ENCODE measurements at regions not wholly inside any gene's neighbourhood (a gene's known extent, or its start where the extent isn't known, plus 50 kb on each side); places are given as distances from the start of the nearest gene placed in this dataset.
"Not testable (repeated sequence)": the region's sequence is repeated elsewhere in the genome, so short reads cannot be mapped to it uniquely, and the experiment has no call there.

DNA sequence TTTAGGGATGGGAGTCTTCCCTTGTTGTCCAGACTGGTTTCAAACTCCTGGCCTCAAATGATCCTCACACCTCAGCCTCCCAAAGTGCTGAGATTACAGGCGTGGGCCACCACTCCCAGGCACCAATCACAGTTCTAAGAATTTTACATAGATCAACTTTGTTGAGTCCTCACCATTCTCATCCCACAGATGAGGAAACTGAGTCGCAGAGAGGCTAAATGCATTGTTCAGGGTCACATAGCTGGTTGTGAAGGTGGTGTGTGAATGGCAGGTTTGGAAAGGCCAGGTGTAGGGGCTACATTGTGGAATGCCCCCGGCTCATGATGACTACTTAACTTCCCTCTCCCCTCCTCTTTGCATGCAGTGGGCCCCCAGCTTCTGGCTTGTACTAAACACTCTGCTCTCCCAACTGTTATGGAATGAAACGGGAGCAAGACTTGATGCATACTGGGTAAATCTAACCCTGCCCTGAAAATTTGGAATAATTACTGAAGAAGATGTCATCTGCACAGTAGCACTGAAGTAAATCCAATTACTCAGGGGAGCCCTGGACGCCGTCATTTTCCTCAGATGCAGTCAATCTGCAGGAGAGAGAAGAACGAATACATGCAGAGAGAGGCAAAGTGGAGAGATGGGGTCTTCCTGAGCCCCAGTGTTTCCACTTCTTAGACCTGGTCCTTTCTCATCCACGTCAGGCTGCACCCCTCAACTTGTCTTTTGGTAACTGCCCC is 102.3 kb upstream of the ZNF217 start:
- no peak for DNase-seq (ENCODE audit: low read depth in 2 of 2)

DNA sequence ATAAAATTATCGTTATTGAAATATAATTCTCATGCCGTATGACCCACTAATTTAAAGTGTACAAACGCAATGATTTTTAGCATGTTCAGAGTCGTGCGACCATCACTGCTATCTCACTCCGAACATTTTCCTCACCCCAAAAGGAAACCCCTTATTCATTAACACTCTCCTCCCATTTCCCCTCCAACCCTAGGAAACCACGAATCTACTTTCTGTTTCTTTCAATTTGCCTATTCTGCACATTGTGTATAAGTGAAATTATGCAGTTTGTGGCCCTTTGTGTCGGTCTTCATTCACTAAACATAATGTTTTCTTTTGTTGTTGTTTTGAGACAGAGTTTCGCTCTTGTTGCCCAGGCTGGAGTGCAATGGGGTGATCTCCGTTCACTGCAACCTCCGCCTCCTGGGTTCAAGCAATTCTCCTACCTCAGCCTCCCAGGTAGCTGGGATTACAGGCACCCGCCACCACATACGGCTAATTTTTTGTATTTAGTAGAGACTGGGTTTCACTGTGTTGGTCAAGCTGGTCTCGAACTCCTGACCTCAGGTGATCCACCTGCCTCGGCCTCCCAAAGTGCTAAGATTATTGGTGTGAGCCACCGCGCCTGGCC is 99.7 kb upstream of the ZNF217 start:
- no peak for DNase-seq (ENCODE audit: low read depth in 2 of 2)

DNA sequence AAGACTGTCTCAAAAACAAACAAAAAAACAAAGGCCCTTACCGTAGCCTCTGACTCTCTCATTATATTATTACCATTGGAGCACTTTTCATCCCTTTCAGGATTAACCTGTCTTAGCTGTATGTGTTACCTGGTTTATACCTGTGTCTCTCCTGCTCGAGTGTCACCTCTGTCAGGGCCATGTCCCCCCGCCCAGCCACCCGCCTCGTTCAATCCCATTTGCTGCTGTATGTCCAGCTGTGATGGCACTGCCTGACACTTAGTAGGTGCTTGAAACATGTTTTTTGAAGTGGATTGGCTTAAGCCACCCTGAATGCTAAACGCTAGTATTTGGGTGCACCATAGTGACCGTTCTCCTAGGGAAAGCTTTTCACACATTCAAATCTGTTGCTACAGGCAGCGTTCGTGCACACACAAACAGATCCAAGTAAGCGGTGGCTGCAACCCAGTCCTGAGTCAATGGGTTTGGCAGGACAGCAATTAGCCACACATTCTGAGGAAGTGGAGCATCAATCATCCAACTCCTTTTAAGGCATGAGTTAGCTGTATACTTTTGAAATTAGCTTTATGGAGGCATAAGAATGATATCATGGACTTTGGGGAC is 98.9 kb upstream of the ZNF217 start:
- DNase-seq (ENCODE audit: low read depth in 2 of 2) = no peak

DNA sequence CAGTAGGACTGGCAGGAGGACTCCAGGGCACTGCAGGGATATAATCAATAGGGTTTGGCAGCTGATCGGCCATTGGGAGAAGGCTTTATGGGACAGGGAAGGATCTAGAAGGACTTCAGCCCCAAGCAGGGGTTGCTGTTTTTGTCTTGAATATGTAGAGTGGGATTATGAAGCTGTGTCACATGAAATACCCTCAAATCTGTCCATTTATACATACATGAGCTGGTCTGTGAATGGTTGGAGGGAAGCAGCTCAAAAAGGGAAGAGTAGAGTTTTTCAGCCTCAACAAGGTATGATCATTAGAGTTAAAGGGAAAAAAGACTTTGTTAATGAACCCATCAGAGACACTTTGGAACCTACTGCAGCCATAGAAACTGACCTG is 98.2 kb upstream of the ZNF217 start:
- DNase-seq (ENCODE audit: low read depth in 2 of 2) = no peak

DNA sequence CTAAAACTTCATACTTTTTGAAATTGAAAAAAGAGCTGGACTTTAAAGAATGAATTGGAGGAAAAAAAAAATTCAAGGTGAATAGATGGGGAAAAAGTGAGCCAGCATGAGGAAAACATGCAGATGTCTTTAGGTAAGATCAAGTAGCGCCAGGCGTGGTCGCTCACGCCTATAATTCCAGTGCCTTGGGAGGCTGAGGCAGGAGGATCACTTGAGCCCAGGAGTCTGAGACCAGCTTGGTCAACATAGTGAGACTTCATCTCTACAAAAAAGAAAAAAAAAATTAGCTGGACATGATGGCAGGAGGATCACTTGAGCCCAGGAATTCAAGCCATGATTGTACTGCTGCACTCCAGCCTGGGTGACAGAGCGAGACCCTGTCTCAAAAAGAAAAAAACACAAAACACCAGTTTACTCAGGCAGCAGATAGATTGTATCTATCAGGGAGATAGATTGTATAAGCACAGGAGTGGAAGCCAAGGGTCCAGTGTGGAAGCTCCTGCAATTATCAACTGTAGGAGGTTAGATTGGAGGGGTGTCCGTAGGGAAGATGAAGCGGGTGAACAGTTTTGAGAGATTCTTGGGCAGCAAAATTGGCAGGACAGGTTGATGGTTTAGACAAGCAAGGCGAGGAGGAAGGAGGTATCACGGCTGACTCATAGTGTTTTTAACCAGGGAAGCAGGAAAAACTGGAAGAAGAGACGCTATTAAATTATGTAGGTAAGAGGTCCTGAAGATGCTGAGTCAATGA is 97.6 kb upstream of the ZNF217 start:
- no peak for DNase-seq (ENCODE audit: low read depth in 2 of 2)

DNA sequence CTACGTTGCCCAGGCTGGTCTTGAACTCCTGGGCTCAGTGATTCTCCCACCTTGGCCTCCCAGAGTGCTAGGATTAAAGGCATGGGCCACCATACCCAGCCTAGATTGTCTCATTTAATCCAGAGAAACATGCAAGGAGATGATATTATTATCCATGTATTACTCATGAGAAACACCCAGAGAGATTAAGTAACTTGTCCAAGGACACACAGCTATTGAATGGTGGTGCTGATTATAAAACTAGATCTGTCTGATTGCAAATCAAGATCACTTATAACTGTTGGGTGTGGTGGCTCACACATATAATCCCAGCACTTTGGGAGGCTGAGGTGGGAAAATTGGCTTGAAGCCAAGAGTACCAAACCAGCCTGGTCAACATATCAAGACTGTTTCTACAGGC is 94.4 kb upstream of the ZNF217 start:
- no peak for DNase-seq (ENCODE audit: low read depth in 2 of 2)

DNA sequence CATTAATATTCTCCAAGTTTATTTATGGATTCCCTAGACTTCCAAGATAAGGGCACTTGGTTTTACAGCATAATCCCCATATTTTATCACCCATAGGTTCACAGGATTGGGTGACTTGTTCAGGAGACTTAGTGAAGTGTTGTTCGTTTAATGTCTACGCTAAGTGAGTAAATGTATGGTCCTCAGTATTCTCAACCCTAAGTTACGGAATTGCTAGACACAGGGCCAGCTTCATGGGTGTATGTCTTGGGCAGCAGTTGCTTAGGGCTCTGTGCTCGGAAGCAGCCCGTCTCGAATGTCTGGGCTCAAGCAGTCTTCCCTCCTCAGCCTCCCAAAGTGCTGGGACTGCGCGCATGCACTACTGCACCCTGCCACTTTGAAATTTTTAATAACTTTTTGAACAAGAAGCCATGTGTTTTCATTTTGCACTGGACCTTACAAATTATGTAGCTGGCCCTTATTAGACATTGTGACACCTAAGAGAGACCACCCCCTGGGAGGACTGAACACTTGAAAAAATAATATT is 91.5 kb upstream of the ZNF217 start:
- DNase-seq (ENCODE audit: low read depth in 2 of 2) = no peak

DNA sequence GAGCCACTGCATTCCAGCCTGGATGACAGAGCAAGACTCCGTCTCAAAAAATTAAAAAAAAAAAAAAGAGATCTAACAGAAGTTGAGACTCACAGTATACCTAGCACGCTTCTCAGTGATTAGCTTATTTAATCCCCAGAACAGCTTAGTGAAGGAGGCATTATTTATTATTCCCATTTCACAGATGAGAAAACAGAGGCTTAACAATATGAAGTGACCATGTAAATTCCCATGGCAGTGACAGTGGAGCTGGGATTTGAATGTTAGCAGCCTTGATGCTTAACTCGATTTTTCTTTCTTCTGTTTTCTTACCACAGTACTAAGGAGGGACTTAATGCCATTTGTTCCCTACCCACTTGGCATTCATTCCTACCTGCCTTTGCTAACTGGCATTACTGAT is 89.9 kb upstream of the ZNF217 start:
- no peak for DNase-seq (ENCODE audit: low read depth in 2 of 2)

DNA sequence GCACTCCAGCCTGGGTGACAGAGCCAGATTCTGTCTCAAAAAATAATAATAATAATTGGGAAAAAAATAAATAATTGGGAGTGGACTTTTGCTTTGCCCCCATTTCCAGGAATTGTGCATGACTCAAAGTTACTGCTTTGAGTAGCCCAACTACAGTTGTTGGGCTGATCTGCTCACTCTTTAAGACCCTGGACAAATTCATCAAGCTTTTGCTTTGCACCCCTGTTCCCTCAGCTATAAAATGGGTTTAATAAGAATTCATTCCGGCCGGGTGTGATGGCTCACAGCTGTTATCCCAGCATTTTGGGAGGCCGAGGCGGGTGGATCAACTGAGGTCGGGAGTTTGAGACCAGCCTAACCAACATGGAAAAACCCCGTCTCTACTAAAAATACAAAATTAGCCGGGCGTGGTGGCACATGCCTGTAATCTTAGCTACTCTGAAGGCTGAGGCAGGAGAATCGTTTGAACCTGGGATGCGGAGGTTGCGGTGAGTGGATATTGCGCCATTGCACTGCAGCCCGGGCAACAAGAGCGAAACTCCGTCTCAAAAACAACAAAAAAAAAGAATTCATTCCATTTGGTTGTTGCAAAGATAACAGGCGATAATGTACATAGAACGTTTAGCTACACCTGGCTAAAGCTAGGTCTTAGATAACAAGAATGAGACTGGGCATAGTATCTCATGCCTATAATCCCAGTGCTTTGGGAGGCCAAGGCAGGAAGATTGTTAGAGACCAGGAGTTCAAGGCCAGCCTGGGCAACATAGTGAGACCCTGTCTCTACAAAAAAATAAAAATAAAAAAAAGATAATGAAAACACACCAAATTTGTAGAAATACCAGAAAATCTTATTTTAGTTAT is 87.9 kb upstream of the ZNF217 start:
- no peak for DNase-seq (ENCODE audit: low read depth in 2 of 2)

DNA sequence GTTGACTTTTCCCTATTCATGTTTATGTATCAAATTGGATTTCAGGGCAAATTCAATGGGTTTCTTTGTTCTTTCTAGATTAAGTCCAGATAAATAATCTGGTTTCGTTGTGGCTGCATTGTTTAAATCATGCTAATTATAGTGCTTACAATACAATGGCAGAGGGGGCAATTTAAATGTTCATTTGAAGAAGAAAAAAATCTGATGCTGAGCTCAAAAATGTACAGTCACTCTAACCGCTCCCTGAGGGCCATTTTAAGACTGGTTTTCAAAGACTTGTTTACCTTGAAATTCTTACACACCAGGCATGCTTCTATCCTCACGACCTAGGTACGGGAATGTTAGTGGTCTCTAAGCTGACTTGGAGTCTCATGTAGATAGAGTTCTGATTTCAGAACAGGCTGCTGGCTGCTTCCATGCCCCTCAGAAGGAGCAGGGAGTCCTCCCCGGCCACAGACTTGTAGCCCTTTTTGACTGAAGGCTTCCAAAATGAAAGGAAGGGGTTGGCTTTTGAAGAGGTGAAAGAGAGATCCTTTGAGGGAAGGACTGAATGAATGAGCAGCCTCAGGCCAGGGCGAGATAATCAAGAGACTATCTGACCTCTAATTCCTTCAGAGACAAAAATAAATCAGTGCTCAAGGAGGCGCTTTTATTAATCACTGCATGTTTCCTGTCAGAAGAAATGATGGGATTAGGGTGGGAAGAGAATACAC is 86.1 kb upstream of the ZNF217 start:
- no peak for DNase-seq (ENCODE audit: low read depth in 2 of 2)

DNA sequence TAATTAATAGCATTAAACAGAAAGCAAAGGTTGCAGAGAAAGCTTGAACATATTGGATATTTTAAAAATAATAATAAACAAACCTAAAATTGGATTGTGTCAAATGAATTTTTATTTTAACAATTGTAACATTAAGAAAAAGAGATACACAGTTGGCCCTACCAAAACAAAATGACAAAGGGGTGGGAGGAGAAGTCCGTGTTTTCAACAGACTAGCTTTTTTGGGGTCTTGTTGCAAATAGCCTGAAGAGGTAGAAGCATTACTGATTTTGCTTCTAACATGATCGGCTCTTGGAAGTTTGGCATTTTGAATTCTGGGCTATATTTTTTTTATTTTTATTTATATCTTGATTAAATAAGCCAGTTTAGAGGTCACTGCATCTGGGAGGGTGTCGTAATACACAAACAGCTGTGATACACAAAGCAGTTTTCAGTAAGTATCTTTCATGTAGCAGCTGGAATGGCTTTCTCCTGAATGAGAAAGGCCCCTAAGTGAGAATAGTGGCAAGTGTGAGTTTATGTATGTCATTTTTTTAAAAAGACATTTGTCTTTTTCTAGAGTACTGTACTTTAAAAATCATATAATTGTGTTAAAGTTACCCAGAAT is 85.5 kb upstream of the ZNF217 start:
- DNase-seq (ENCODE audit: low read depth in 2 of 2) = no peak

DNA sequence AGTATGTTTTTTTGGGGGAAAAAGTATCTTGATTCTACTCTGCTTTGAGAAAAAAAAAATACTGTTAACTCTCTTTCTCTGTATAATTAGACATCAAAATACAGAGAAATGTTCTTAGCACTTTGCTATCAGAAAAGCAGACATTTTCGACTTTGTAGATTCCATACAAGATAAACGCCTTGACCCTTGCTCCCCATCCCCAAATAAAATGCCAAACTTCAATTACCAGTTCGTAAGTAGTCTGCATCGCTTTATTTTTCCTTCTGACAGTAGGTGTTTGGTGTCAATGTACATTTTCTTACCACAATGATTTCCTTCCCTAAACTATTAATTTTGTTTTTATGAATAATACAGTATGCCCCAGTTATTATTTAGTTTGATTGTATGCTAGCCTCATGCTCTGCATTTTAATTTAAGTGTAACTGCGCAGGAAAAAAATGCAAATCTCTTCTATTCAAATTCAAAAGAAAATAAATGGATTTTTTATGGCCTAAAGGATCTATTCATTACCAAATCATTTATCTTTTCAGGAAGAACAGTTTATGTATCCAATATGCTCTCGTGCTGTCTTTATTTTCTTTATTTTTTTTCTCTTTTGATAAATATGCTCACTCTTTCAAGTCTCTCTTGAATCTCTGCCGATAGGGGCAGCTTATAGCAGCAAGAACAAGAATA is 84.8 kb upstream of the ZNF217 start:
- no peak for DNase-seq (ENCODE audit: low read depth in 2 of 2)

DNA sequence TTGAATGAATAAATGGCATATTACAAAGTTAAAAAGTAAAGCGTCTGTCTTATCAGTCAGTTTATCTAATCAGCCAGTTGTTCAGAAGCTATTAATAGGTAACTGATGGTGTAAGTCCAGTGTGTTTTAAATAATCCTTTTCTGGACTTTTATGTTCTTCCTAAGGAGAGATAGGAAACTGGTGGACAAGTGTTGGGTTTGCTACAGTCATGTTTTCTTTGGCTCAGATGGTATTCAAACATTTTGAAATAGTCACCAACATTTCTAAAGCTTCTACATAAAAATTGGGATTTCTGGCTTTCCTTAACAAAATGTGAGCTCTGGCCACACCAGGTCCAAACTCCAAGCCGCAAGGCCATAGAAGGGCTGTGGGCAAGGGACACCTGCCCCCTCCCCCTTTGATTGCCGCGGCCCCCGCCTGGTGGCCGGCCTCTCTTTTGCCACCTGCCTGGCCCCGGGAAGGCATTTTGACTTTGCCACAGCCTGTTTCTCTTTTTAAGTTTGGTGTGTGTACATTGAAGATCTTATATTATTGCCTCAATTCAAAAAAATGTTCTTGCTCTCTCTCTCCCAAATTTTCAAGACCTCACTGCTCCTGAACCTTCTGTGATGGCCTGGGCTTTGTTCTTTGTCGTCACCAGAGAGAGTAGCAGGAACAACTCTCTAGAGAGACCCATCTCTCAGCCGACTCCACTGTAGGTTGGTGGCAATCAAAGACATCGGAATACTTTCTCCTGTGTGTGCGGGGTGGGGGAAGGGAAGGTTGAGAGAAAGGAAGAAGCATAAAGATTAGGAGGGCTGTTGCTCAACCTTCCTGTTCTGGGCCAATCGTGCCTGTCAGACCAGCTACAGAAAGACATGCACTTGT is 84.0 kb upstream of the ZNF217 start:
- peak in 1 of 2 donors; percentile 14 for DNase-seq (ENCODE audit: low read depth in 2 of 2)

DNA sequence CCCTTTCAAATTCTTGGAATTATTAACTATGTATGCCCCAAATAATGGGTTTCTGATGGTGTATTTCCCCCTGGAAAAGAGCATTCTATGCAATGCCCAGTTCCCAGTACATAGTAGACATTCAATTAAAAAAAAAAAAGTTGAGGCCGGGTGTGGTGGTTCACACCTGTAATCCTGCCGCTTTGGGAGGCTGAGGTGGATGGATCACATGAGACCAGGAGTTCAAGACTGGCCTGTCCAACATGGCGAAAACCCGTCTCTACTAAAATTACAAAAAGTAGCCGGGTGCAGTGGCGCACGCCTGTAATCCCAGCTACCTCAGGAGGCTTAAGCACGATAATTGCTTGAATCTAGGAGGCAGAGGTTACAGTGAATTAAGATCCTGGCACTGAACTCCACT is 83.3 kb upstream of the ZNF217 start:
- no peak for DNase-seq (ENCODE audit: low read depth in 2 of 2)

DNA sequence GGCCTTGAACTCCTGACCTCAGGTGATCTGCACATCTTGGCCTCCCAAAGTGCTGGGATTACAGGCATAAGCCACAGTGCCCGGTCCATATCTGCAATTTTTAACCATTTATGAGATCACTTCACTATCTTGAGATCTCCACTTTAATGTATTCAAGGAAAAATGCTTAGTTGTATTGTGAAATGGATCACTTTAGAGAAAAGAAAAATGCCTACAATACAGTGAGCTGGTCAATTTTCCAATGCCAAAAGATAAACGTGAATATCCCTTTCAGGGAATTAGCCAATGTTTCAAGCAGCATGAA is 82.8 kb upstream of the ZNF217 start:
- DNase-seq (ENCODE audit: low read depth in 2 of 2) = no peak

DNA sequence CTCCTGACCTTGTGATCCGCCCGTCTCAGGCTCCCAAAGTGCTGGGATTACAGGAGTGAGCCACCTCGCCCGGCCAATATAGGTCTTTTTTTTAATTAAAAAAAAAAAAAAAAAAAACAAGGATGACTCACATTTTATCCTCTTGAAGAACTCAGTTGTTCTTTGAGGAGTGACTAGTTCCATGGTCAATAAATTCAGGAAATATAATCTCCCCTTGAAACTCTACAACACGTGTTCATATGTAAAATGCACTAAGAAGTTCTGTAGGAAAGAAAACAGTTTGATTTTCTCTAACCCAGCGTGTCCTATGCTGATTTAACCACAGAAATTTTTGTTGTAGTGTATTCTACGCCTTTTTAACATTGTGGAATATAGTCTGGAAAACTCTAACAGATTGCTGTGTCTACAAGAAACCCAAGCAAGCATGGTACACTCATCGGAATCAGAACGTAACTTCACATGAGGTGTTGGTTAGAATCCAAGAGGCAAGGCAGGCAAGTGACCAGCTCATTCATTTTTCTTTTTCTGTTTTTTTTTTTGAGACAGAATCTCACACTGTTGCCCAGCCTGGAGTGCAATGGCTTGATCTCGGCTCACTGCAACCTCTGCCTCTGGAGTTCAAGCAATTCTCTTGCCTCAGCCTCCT is 79.0 kb upstream of the ZNF217 start:
- no peak for DNase-seq (ENCODE audit: low read depth in 2 of 2)

DNA sequence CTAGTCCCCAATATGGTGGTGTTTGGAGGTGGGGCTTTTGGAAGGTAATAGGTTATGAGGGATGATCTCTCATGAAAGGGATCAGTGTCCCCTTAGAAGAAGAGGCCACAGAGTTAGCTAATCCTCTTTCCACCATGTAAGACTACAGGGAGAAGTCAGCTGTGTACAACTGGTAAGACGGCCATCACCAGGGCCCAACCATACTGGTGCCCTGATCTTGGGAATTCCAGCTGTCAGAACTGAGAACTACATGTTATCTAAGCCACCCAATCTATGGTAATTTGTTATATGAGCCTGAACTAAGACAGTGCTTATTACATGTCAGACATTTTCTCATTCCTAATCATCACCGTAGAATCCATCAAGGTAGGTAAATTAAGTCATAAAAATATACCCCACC is 77.7 kb upstream of the ZNF217 start:
- DNase-seq (ENCODE audit: low read depth in 2 of 2) = no peak

DNA sequence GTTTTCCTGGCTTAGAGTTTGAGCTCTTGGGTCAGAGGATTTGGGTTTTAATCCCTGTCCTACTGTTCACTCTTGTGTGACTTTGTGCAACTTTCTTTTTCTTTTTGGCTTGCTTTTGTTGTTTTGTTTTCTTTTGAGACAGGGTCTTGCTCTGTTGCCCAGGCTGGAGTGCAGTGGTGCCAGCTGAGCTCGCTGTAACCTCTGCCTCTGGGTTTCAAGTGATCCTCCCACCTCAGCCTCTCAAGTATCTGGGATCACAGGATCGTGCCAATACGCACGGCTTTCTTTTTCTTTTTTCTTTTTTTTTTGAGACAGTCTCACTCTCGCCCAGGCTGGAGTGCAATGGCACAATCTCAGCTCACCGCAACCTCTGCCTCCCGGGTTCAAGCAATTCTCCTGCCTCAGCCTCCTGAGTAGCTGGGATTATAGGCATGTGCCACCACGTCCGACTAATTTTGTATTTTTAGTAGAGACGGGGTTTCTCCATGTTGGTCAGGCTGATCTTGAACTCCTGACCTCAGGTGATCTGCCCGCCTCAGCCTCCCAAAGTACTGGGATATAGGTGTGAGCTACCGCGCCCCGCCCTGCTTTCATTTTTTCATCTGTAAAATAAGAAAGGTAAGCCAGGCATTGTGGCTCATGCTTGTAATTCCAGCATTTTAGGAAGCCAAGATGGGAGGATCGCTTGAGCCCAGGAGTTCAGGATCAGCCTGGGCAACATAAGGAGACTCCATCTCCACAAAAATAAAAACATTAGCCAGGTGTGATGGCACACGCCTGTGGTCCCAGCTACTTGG is 76.1 kb upstream of the ZNF217 start:
- DNase-seq (ENCODE audit: low read depth in 2 of 2) = not testable (repeated sequence)
